ENCODE measurements at regions not wholly inside any gene's neighbourhood (a gene's known extent, or its start where the extent isn't known, plus 50 kb on each side); places are given as distances from the start of the nearest gene placed in this dataset.

DNA sequence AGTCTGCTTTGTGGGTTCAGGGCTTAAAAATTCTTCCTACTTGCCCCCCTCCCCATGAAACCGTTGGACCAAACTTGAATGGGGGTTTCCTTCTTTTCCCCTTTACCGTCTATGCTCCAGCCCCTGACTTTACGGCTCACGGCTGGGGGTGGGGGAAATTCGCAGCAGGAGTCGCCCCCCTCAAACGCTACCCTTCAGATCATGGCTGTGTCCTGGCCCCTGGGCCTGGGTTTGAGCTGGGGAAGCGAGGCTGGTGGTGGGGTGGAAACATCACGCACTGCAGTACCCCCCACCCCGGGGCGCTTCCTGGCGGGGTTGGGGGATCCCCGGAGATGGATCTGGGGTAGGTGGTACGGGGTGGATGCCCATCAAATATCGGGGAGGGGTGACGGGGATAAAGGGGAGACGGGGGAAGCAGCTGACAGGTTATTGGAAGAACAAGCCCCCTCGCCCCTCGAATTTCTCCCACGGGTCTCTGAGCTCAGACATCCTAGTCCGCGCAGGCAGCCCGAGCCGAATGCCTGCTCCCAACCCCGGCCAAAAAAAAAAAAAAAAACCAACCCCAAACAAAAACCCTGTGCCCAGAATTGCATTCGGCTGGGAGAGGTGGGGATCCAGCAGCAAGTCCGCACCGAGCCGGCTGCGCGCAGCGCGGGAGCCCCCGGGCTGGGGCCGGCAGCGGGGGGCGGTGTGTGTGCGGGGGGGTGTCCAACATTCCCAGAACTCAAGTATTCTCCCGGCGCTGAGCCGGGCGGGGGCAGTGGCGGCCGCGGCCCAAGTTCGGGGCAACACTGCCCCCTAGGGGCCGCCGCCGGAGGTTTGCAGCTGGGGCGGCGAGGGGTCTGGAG lies 59.0 kb upstream of the ACOT11 start (continued):
- TF ChIP-seq, protein P1, sequence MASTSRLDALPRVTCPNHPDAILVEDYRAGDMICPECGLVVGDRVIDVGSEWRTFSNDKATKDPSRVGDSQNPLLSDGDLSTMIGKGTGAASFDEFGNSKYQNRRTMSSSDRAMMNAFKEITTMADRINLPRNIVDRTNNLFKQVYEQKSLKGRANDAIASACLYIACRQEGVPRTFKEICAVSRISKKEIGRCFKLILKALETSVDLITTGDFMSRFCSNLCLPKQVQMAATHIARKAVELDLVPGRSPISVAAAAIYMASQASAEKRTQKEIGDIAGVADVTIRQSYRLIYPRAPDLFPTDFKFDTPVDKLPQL (IDR thresholded peaks at IDR 0.05; ENCODE audit: extremely low read depth, insufficient read length) = no peak
- TF ChIP-seq LARP7 (IDR thresholded peaks at IDR 0.05) (no peak), HDGF (IDR thresholded peaks at IDR 0.05) (no peak), PPARD (CRISPR knock-in tag; IDR thresholded peaks at IDR 0.05) (no peak), SETDB1 (IDR thresholded peaks at IDR 0.05; ENCODE audit: low read length) (no peak), TOE1 (IDR thresholded peaks at IDR 0.05; ENCODE audit: borderline replicate concordance) (peak; percentile 29; the same call in 1 of the 2 replicates), TOE1 (CRISPR knock-in tag; IDR thresholded peaks at IDR 0.05; ENCODE audit: borderline replicate concordance, low read depth) (no peak), ZNF79 (CRISPR knock-in tag; IDR thresholded peaks at IDR 0.05; ENCODE audit: low read depth) (no peak), CBX5 (IDR thresholded peaks at IDR 0.05; ENCODE audit: borderline replicate concordance, low read depth) (no peak), ZNF174 (CRISPR knock-in tag; IDR thresholded peaks at IDR 0.05) (no peak), BRCA1 (IDR thresholded peaks at IDR 0.05) (no peak), BRCA1 (CRISPR knock-in tag; IDR thresholded peaks at IDR 0.05) (no peak), GTF2F1 (IDR thresholded peaks at IDR 0.05; ENCODE audit: low read depth, low read length) (no peak), PHF21A (IDR thresholded peaks at IDR 0.05; ENCODE audit: borderline replicate concordance, low read depth) (no peak; the same call in 1 of the 2 replicates), ZNF551 (CRISPR knock-in tag; IDR thresholded peaks at IDR 0.05) (no peak), PHF8 (IDR thresholded peaks at IDR 0.05; ENCODE audit: borderline replicate concordance, low read length) (peak; percentile 27; the same call in 1 of the 2 replicates), ZNF41 (CRISPR knock-in tag; conservative IDR thresholded peaks at IDR 0.05) (no peak), ELF4 (CRISPR knock-in tag; IDR thresholded peaks at IDR 0.05) (no peak), MXI1 (IDR thresholded peaks at IDR 0.05; ENCODE audit: low read depth, low read length) (peak; percentile 13; the same call in 1 of the 2 replicates)
- TF ChIP-seq, protein P2, sequence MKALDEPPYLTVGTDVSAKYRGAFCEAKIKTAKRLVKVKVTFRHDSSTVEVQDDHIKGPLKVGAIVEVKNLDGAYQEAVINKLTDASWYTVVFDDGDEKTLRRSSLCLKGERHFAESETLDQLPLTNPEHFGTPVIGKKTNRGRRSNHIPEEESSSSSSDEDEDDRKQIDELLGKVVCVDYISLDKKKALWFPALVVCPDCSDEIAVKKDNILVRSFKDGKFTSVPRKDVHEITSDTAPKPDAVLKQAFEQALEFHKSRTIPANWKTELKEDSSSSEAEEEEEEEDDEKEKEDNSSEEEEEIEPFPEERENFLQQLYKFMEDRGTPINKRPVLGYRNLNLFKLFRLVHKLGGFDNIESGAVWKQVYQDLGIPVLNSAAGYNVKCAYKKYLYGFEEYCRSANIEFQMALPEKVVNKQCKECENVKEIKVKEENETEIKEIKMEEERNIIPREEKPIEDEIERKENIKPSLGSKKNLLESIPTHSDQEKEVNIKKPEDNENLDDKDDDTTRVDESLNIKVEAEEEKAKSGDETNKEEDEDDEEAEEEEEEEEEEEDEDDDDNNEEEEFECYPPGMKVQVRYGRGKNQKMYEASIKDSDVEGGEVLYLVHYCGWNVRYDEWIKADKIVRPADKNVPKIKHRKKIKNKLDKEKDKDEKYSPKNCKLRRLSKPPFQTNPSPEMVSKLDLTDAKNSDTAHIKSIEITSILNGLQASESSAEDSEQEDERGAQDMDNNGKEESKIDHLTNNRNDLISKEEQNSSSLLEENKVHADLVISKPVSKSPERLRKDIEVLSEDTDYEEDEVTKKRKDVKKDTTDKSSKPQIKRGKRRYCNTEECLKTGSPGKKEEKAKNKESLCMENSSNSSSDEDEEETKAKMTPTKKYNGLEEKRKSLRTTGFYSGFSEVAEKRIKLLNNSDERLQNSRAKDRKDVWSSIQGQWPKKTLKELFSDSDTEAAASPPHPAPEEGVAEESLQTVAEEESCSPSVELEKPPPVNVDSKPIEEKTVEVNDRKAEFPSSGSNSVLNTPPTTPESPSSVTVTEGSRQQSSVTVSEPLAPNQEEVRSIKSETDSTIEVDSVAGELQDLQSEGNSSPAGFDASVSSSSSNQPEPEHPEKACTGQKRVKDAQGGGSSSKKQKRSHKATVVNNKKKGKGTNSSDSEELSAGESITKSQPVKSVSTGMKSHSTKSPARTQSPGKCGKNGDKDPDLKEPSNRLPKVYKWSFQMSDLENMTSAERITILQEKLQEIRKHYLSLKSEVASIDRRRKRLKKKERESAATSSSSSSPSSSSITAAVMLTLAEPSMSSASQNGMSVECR (CRISPR knock-in tag; IDR thresholded peaks at IDR 0.05) = no peak

Data from K562 (cell line).